ENCODE measurements at regions not wholly inside any gene's neighbourhood (a gene's known extent, or its start where the extent isn't known, plus 50 kb on each side); places are given as distances from the start of the nearest gene placed in this dataset.

GRCh38 chr3:167919590-167919989 lies 176.1 kb downstream of the GOLIM4 start:
- H3K9me3 ChIP-seq = no peaks in the 10 kb centered on the region
- H3K4me1 ChIP-seq = no peaks in the 10 kb centered on the region
- H3K4me3 ChIP-seq = no peak overlapping the region
- TF ChIP-seq Cebpa-rat (IDR thresholded peaks at IDR 0.05) = no peak
- H3K27me3 ChIP-seq = no peaks in the 10 kb centered on the region
- no peaks in the 10 kb centered on the region for H4K20me1 ChIP-seq
- no peak overlapping the region for H3K27ac ChIP-seq
- H3K4me2 ChIP-seq = no peak overlapping the region
- H3K9ac ChIP-seq = no peak overlapping the region
- H3K36me3 ChIP-seq = no peaks in the 10 kb centered on the region

GRCh38 chr3:167918686-167919085 lies 177.0 kb downstream of the GOLIM4 start:
- Histone ChIP-seq H3K4me1 (no peaks in the 10 kb centered on the region), H3K27ac (no peak overlapping the region)

GRCh38 chr3:167918008-167918596 lies 177.6 kb downstream of the GOLIM4 start:
- TF ChIP-seq Cebpa-rat (IDR thresholded peaks at IDR 0.05) = no peak
- Histone ChIP-seq H3K27me3 (no peaks in the 10 kb centered on the region), H3K27ac (no peak overlapping the region), H4K20me1 (no peaks in the 10 kb centered on the region), H3K4me3 (no peak overlapping the region), H3K36me3 (no peaks in the 10 kb centered on the region), H3K9ac (no peak overlapping the region), H3K9me3 (no peaks in the 10 kb centered on the region), H3K4me2 (no peak overlapping the region), H3K4me1 (no peaks in the 10 kb centered on the region)

More at GRCh38 chr3:167918686-167919085, 177.0 kb downstream of the GOLIM4 start:
- no peak overlapping the region for H3K4me3 ChIP-seq
- no peak overlapping the region for H3K9ac ChIP-seq
- no peak for TF ChIP-seq Cebpa-rat (IDR thresholded peaks at IDR 0.05)
- no peaks in the 10 kb centered on the region for H3K27me3 ChIP-seq
- no peak overlapping the region for H3K4me2 ChIP-seq
- no peaks in the 10 kb centered on the region for H4K20me1 ChIP-seq
- no peaks in the 10 kb centered on the region for H3K36me3 ChIP-seq
- no peaks in the 10 kb centered on the region for H3K9me3 ChIP-seq

GRCh38 chr3:167913219-167913835 lies 177.8 kb downstream of the SERPINI1 start:
- Histone ChIP-seq H3K9me3 (no peaks in the 10 kb centered on the region), H4K20me1 (no peaks in the 10 kb centered on the region), H3K27me3 (no peaks in the 10 kb centered on the region), H3K4me1 (no peaks in the 10 kb centered on the region), H3K4me2 (no peak overlapping the region), H3K9ac (no peak overlapping the region), H3K27ac (no peak overlapping the region), H3K4me3 (no peak overlapping the region), H3K36me3 (no peaks in the 10 kb centered on the region)
- no peak for TF ChIP-seq Cebpa-rat (IDR thresholded peaks at IDR 0.05)

- Histone ChIP-seq H4K20me1 (no peaks in the 10 kb centered on the region), H3K4me1 (no peaks in the 10 kb centered on the region), H3K4me3 (no peak overlapping the region), H3K27ac (no peak overlapping the region), H3K36me3 (no peaks in the 10 kb centered on the region), H3K4me2 (no peak overlapping the region), H3K9ac (no peak overlapping the region), H3K9me3 (no peaks in the 10 kb centered on the region), H3K27me3 (no peaks in the 10 kb centered on the region)
- TF ChIP-seq Cebpa-rat (IDR thresholded peaks at IDR 0.05) = no peak
Observed at GRCh38 chr3:167909952-167910351, 174.4 kb downstream of the SERPINI1 start.

- no peak overlapping the region for H3K4me2 ChIP-seq
- H3K4me1 ChIP-seq = no peaks in the 10 kb centered on the region
- no peaks in the 10 kb centered on the region for H3K9me3 ChIP-seq
- H3K36me3 ChIP-seq = no peaks in the 10 kb centered on the region
- TF ChIP-seq Cebpa-rat (IDR thresholded peaks at IDR 0.05) = no peak
- no peaks in the 10 kb centered on the region for H4K20me1 ChIP-seq
- no peaks in the 10 kb centered on the region for H3K27me3 ChIP-seq
- H3K4me3 ChIP-seq = no peak overlapping the region
- H3K27ac ChIP-seq = no peak overlapping the region
- H3K9ac ChIP-seq = no peak overlapping the region
Observed at GRCh38 chr3:167909504-167909896, 174.0 kb downstream of the SERPINI1 start.

GRCh38 chr3:167908746-167909503 lies 173.4 kb downstream of the SERPINI1 start:
- Histone ChIP-seq H3K27ac (no peak overlapping the region), H3K36me3 (no peaks in the 10 kb centered on the region), H3K27me3 (no peaks in the 10 kb centered on the region), H3K9me3 (no peaks in the 10 kb centered on the region), H3K9ac (no peak overlapping the region), H3K4me1 (no peaks in the 10 kb centered on the region), H3K4me2 (no peak overlapping the region), H4K20me1 (no peaks in the 10 kb centered on the region), H3K4me3 (no peak overlapping the region)
- TF ChIP-seq Cebpa-rat (IDR thresholded peaks at IDR 0.05) = no peak

GRCh38 chr3:167908221-167908620 lies 172.7 kb downstream of the SERPINI1 start:
- Histone ChIP-seq H3K9me3 (no peaks in the 10 kb centered on the region), H3K27ac (no peak overlapping the region), H3K27me3 (no peaks in the 10 kb centered on the region), H3K4me3 (no peak overlapping the region), H3K4me2 (no peak overlapping the region), H3K4me1 (no peaks in the 10 kb centered on the region), H3K9ac (no peak overlapping the region), H3K36me3 (no peaks in the 10 kb centered on the region), H4K20me1 (no peaks in the 10 kb centered on the region)
- TF ChIP-seq Cebpa-rat (IDR thresholded peaks at IDR 0.05) = no peak

- Histone ChIP-seq H3K4me1 (no peaks in the 10 kb centered on the region), H3K27me3 (no peaks in the 10 kb centered on the region), H3K9ac (no peak overlapping the region), H3K9me3 (no peaks in the 10 kb centered on the region), H3K4me3 (no peak overlapping the region), H3K36me3 (no peaks in the 10 kb centered on the region), H3K4me2 (no peak overlapping the region), H3K27ac (no peak overlapping the region), H4K20me1 (no peaks in the 10 kb centered on the region)
- TF ChIP-seq Cebpa-rat (IDR thresholded peaks at IDR 0.05) = no peak
Observed at GRCh38 chr3:167901138-167901537, 165.6 kb downstream of the SERPINI1 start.

GRCh38 chr3:167899093-167899492 lies 163.6 kb downstream of the SERPINI1 start:
- Histone ChIP-seq H3K4me2 (no peak overlapping the region), H3K27ac (no peak overlapping the region), H3K4me1 (no peaks in the 10 kb centered on the region), H3K9ac (no peak overlapping the region), H3K27me3 (no peaks in the 10 kb centered on the region), H3K4me3 (no peak overlapping the region), H3K36me3 (no peaks in the 10 kb centered on the region), H3K9me3 (no peaks in the 10 kb centered on the region), H4K20me1 (no peaks in the 10 kb centered on the region)
- no peak for TF ChIP-seq Cebpa-rat (IDR thresholded peaks at IDR 0.05)

Measured in BLaER1 (cell line).